ENCODE measurements at regions not wholly inside any gene's neighbourhood (a gene's known extent, or its start where the extent isn't known, plus 50 kb on each side); places are given as distances from the start of the nearest gene placed in this dataset.

DNA sequence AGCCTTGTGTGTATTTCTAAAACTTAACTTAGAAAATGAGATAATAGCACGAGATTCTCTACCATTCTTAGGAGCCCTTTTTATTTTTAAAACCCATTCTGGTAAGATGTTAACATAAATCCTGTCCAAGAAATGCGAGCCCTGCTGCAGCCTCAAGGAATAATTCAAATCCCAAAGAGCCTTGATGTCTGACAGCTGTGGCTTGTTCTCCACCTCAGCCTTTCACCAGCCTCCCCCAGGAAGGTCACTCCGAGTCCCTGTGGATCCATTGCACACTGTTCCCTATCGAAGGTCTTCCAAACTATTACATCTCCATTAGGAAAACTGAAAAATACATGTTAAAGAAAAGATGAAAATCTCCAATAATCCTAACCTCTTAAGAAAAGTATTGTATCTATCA lies 98.5 kb upstream of the S1PR3 start:
- TF ChIP-seq, protein P1, sequence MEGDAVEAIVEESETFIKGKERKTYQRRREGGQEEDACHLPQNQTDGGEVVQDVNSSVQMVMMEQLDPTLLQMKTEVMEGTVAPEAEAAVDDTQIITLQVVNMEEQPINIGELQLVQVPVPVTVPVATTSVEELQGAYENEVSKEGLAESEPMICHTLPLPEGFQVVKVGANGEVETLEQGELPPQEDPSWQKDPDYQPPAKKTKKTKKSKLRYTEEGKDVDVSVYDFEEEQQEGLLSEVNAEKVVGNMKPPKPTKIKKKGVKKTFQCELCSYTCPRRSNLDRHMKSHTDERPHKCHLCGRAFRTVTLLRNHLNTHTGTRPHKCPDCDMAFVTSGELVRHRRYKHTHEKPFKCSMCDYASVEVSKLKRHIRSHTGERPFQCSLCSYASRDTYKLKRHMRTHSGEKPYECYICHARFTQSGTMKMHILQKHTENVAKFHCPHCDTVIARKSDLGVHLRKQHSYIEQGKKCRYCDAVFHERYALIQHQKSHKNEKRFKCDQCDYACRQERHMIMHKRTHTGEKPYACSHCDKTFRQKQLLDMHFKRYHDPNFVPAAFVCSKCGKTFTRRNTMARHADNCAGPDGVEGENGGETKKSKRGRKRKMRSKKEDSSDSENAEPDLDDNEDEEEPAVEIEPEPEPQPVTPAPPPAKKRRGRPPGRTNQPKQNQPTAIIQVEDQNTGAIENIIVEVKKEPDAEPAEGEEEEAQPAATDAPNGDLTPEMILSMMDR (IDR thresholded peaks at IDR 0.05; ENCODE audit: low read depth, low read length) = no peak
- no peak for TF ChIP-seq EZH2phosphoT487 (IDR thresholded peaks at IDR 0.05; ENCODE audit: low read depth)
